GM18498 (cell line): ENCODE measurements at regions not wholly inside any gene's neighbourhood (a gene's known extent, or its start where the extent isn't known, plus 50 kb on each side); places are given as distances from the start of the nearest gene placed in this dataset.
A peak's percentile ranks its signal among the peaks of the same experiment; 100 is the strongest.

Experiments
- ATAC-seq: cut with Tn5 transposase; IDR thresholded peaks from one replicate; pipeline ENCODE4 v1.9.1; 2021; ENCODE audit warnings: mild to moderate bottlenecking, moderate library complexity; ENCODE audit not compliant: unreplicated experiment

- no peak for ATAC-seq
Measured at GRCh38 chr7:17679458-17679857, 260.8 kb downstream of the SNX13 start.

- no peak for ATAC-seq
Measured at GRCh38 chr7:17680026-17680425, 260.3 kb downstream of the SNX13 start.

GRCh38 chr7:17680943-17681351 is 259.3 kb downstream of the SNX13 start:
- ATAC-seq = no peak

- no peak for ATAC-seq
Measured at GRCh38 chr7:17681965-17682364, 258.3 kb downstream of the SNX13 start.

- ATAC-seq = no peak
Measured at GRCh38 chr7:17682586-17682985, 257.7 kb downstream of the SNX13 start.

GRCh38 chr7:17685141-17685540 is 255.2 kb downstream of the SNX13 start:
- no peak for ATAC-seq

- no peak for ATAC-seq
Measured at GRCh38 chr7:17687361-17687760, 252.9 kb downstream of the SNX13 start.

- no peak for ATAC-seq
Measured at GRCh38 chr7:17689361-17689902, 250.9 kb downstream of the SNX13 start.

GRCh38 chr7:17690030-17690429 is 250.3 kb downstream of the SNX13 start:
- ATAC-seq = peak; percentile 88

- ATAC-seq = no peak
Measured at GRCh38 chr7:17696422-17696821, 243.9 kb downstream of the SNX13 start.

GRCh38 chr7:17697128-17697881 is 243.0 kb downstream of the SNX13 start:
- ATAC-seq = no peak

- ATAC-seq = no peak
Measured at GRCh38 chr7:17699696-17700095, 240.6 kb downstream of the SNX13 start.

GRCh38 chr7:17700138-17700537 is 240.2 kb downstream of the SNX13 start:
- ATAC-seq = no peak

GRCh38 chr7:17706275-17706674 is 234.0 kb downstream of the SNX13 start:
- no peak for ATAC-seq

GRCh38 chr7:17706734-17707133 is 233.6 kb downstream of the SNX13 start:
- peak; percentile 88 for ATAC-seq

GRCh38 chr7:17709127-17709526 is 231.2 kb downstream of the SNX13 start:
- no peak for ATAC-seq

GRCh38 chr7:17709599-17709998 is 230.7 kb downstream of the SNX13 start:
- ATAC-seq = no peak

GRCh38 chr7:17710312-17710711 is 230.0 kb downstream of the SNX13 start:
- ATAC-seq = no peak

- ATAC-seq = no peak
Measured at GRCh38 chr7:17713584-17713983, 226.7 kb downstream of the SNX13 start.

- no peak for ATAC-seq
Measured at GRCh38 chr7:17716816-17717215, 223.5 kb downstream of the SNX13 start.

GRCh38 chr7:17719998-17720397 is 220.3 kb downstream of the SNX13 start:
- ATAC-seq = no peak

GRCh38 chr7:17721736-17722285 is 218.5 kb downstream of the SNX13 start:
- no peak for ATAC-seq
